ENCODE measurements at regions not wholly inside any gene's neighbourhood (a gene's known extent, or its start where the extent isn't known, plus 50 kb on each side); places are given as distances from the start of the nearest gene placed in this dataset.

DNA sequence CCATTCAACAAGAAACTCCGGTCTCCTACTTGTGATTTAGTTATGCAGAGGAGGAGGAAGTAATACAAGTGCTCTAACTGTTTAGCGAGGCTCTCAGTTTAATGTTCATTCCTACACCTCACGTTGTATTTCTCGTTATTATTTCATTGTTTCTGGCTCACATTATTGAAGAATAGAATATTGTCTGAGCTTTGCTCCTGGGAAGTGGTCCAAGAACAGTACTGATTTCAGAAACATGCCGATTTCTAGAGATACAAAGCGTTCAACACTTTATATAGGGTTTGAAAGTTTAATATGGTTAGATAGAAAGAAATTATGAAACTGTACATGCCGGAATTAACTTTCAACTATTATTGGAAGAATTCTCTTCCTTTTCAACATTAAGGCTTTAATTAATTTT lies 1145.5 kb downstream of the TBL1XR1 start:
- Histone ChIP-seq H3K36me3 (ENCODE audit: control insufficient read depth, insufficient read depth, low read length) (no peaks in the 10 kb centered on the region), H3K79me2 (ENCODE audit: control insufficient read depth, insufficient read depth, low read length) (no peaks in the 10 kb centered on the region), H4K20me1 (replicated peaks; ENCODE audit: control insufficient read depth, insufficient read depth, low read length) (no peaks in the 10 kb centered on the region), H3K4me2 (ENCODE audit: insufficient read depth, low read length) (no peak overlapping the region), H3K9ac (ENCODE audit: insufficient read depth in 1 of 2, low read depth in 2 of 2, low read length in 2 of 2) (no peak overlapping the region), H3K4me3 (no peak overlapping the region), H3K4me1 (replicated peaks in 1 of 2; ENCODE audit: control insufficient read depth in 2 of 2, insufficient read depth in 2 of 2, low read length in 2 of 2) (no peaks in the 10 kb centered on the region), H2AFZ (ENCODE audit: low read depth, low read length) (no peak overlapping the region), H3K9me1 (ENCODE audit: control insufficient read depth, insufficient read depth, low read length) (no peaks in the 10 kb centered on the region), H3K27ac (ENCODE audit: extremely low read depth, low read depth, low read length) (no peak overlapping the region), H3K27me3 (ENCODE audit: control insufficient read depth in 2 of 2, insufficient read depth in 2 of 2, low read length in 2 of 2) (no peaks in the 10 kb centered on the region), H3K9me3 (replicated peaks; ENCODE audit: control insufficient read depth, insufficient read depth, low read depth, low read length) (no peaks in the 10 kb centered on the region)
- ATAC-seq (no peak), DNase-seq (ENCODE audit: extremely low read depth in 1 of 4, low spot score in 3 of 4) (no peak), FAIRE-seq (no peak)
- TF ChIP-seq, protein P1, sequence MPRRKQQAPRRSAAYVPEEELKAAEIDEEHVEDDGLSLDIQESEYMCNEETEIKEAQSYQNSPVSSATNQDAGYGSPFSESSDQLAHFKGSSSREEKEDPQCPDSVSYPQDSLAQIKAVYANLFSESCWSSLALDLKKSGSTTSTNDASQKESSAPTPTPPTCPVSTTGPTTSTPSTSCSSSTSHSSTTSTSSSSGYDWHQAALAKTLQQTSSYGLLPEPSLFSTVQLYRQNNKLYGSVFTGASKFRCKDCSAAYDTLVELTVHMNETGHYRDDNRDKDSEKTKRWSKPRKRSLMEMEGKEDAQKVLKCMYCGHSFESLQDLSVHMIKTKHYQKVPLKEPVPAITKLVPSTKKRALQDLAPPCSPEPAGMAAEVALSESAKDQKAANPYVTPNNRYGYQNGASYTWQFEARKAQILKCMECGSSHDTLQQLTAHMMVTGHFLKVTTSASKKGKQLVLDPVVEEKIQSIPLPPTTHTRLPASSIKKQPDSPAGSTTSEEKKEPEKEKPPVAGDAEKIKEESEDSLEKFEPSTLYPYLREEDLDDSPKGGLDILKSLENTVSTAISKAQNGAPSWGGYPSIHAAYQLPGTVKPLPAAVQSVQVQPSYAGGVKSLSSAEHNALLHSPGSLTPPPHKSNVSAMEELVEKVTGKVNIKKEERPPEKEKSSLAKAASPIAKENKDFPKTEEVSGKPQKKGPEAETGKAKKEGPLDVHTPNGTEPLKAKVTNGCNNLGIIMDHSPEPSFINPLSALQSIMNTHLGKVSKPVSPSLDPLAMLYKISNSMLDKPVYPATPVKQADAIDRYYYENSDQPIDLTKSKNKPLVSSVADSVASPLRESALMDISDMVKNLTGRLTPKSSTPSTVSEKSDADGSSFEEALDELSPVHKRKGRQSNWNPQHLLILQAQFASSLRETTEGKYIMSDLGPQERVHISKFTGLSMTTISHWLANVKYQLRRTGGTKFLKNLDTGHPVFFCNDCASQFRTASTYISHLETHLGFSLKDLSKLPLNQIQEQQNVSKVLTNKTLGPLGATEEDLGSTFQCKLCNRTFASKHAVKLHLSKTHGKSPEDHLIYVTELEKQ (CRISPR knock-in tag; IDR thresholded peaks at IDR 0.05), result no peak
- TF ChIP-seq BRCA1 (IDR thresholded peaks at IDR 0.05) (no peak), BRCA1 (CRISPR knock-in tag; IDR thresholded peaks at IDR 0.05) (no peak), CHD1 (IDR thresholded peaks at IDR 0.05; ENCODE audit: low read length) (no peak), NR3C1 (CRISPR knock-in tag; IDR thresholded peaks at IDR 0.05) (no peak), TEAD4 (IDR thresholded peaks at IDR 0.05; ENCODE audit: low read length) (no peak), TEAD4 (CRISPR knock-in tag; IDR thresholded peaks at IDR 0.05; ENCODE audit: borderline replicate concordance) (no peak), CBX1 (IDR thresholded peaks at IDR 0.05; ENCODE audit: low read depth) (no peak), KDM4B (IDR thresholded peaks at IDR 0.05; ENCODE audit: borderline replicate concordance in 2 of 2, low read depth in 1 of 2) (no peak), PURB (CRISPR knock-in tag; IDR thresholded peaks at IDR 0.05; ENCODE audit: low read depth) (no peak), SRSF9 (IDR thresholded peaks at IDR 0.05; ENCODE audit: borderline replicate concordance, low read depth, low read length) (no peak)
- TF ChIP-seq, protein P2, sequence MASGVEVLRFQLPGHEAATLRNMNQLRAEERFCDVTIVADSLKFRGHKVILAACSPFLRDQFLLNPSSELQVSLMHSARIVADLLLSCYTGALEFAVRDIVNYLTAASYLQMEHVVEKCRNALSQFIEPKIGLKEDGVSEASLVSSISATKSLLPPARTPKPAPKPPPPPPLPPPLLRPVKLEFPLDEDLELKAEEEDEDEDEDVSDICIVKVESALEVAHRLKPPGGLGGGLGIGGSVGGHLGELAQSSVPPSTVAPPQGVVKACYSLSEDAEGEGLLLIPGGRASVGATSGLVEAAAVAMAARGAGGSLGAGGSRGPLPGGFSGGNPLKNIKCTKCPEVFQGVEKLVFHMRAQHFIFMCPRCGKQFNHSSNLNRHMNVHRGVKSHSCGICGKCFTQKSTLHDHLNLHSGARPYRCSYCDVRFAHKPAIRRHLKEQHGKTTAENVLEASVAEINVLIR (CRISPR knock-in tag; IDR thresholded peaks at IDR 0.05), result no peak
- TF ChIP-seq, protein P3, sequence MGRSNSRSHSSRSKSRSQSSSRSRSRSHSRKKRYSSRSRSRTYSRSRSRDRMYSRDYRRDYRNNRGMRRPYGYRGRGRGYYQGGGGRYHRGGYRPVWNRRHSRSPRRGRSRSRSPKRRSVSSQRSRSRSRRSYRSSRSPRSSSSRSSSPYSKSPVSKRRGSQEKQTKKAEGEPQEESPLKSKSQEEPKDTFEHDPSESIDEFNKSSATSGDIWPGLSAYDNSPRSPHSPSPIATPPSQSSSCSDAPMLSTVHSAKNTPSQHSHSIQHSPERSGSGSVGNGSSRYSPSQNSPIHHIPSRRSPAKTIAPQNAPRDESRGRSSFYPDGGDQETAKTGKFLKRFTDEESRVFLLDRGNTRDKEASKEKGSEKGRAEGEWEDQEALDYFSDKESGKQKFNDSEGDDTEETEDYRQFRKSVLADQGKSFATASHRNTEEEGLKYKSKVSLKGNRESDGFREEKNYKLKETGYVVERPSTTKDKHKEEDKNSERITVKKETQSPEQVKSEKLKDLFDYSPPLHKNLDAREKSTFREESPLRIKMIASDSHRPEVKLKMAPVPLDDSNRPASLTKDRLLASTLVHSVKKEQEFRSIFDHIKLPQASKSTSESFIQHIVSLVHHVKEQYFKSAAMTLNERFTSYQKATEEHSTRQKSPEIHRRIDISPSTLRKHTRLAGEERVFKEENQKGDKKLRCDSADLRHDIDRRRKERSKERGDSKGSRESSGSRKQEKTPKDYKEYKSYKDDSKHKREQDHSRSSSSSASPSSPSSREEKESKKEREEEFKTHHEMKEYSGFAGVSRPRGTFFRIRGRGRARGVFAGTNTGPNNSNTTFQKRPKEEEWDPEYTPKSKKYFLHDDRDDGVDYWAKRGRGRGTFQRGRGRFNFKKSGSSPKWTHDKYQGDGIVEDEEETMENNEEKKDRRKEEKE (IDR thresholded peaks at IDR 0.05; ENCODE audit: borderline replicate concordance in 1 of 2, control insufficient read depth in 1 of 2, low read depth in 2 of 2, low read length in 1 of 2), result no peak
- intact Hi-C loops (cut with micrococcal nuclease), result no loop called here
- ChIA-PET CTCF (ENCODE audit: low intra/inter-chr PET ratio) (no interaction called here), POLR2A (no interaction called here)
- WGBS (ENCODE audit: insufficient coverage, low coverage, missing lambda C conversion rate), result under 1% methylated on average over 7 of the region's 7 CpGs
- in situ Hi-C loops (cut with MboI), result no loop called here
- BruUV-seq (replicated peaks), result no TSS peak

All from K562 (cell line).